ENCODE measurements at regions not wholly inside any gene's neighbourhood (a gene's known extent, or its start where the extent isn't known, plus 50 kb on each side); places are given as distances from the start of the nearest gene placed in this dataset.

DNA sequence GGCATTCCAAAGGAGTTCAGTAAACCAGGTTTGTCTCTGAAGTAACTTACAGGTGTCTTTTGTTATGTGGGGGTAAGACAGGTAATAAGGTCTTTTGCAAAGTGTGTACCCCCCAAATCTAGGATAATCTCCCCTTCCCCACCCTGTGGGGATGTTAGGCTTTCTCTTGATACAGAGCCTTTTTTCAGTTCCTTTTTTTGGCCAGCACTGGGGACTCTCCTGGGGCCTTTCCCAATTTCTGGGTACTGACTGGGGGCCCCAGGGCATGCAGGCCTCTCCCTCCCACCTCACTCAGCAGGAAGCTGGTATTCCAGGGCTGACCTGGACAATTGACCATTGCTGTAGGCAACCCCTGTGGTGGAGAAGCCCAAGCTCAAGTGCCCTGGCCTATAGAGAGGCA is 84.3 kb upstream of the IRX6 start:
- TF ChIP-seq, protein P1, sequence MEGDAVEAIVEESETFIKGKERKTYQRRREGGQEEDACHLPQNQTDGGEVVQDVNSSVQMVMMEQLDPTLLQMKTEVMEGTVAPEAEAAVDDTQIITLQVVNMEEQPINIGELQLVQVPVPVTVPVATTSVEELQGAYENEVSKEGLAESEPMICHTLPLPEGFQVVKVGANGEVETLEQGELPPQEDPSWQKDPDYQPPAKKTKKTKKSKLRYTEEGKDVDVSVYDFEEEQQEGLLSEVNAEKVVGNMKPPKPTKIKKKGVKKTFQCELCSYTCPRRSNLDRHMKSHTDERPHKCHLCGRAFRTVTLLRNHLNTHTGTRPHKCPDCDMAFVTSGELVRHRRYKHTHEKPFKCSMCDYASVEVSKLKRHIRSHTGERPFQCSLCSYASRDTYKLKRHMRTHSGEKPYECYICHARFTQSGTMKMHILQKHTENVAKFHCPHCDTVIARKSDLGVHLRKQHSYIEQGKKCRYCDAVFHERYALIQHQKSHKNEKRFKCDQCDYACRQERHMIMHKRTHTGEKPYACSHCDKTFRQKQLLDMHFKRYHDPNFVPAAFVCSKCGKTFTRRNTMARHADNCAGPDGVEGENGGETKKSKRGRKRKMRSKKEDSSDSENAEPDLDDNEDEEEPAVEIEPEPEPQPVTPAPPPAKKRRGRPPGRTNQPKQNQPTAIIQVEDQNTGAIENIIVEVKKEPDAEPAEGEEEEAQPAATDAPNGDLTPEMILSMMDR (IDR thresholded peaks at IDR 0.05; ENCODE audit: poor library complexity): no peak
- TF ChIP-seq EZH2 (IDR thresholded peaks at IDR 0.05; ENCODE audit: borderline replicate concordance): no peak
